ENCODE measurements at regions not wholly inside any gene's neighbourhood (a gene's known extent, or its start where the extent isn't known, plus 50 kb on each side); places are given as distances from the start of the nearest gene placed in this dataset.
"Not testable (repeated sequence)": the region's sequence is repeated elsewhere in the genome, so short reads cannot be mapped to it uniquely, and the experiment has no call there.

- DNase-seq: not testable (repeated sequence)
Measured at GRCh38 chr9:40930426-40930825, 198.1 kb downstream of the FOXD4L6 start.

GRCh38 chr9:40929488-40929845 lies 199.0 kb downstream of the FOXD4L6 start:
- DNase-seq: not testable (repeated sequence)

- no peak for DNase-seq
Measured at GRCh38 chr9:40928803-40929487, 199.5 kb downstream of the FOXD4L6 start.

- DNase-seq: no peak
Measured at GRCh38 chr9:40927851-40928802, 200.4 kb downstream of the FOXD4L6 start.

GRCh38 chr9:40927260-40927631 lies 201.2 kb downstream of the FOXD4L6 start:
- DNase-seq: no peak

GRCh38 chr9:40926404-40927259 lies 201.8 kb downstream of the FOXD4L6 start:
- DNase-seq: no peak

- no peak for DNase-seq
Measured at GRCh38 chr9:40925149-40925548, 203.3 kb downstream of the FOXD4L6 start.

GRCh38 chr9:40916399-40916783 lies 212.1 kb downstream of the FOXD4L6 start:
- DNase-seq: not testable (repeated sequence)

GRCh38 chr9:40915660-40916398 lies 212.7 kb downstream of the FOXD4L6 start:
- not testable (repeated sequence) for DNase-seq

- no peak for DNase-seq
Measured at GRCh38 chr9:40914772-40915659, 213.5 kb downstream of the FOXD4L6 start.

GRCh38 chr9:40913928-40914673 lies 214.4 kb downstream of the FOXD4L6 start:
- no peak for DNase-seq

GRCh38 chr9:40913096-40913719 lies 215.3 kb downstream of the FOXD4L6 start:
- no peak for DNase-seq

GRCh38 chr9:40912679-40913078 lies 215.8 kb downstream of the FOXD4L6 start:
- not testable (repeated sequence) for DNase-seq

GRCh38 chr9:40911647-40912046 lies 216.8 kb downstream of the FOXD4L6 start:
- DNase-seq: no peak

GRCh38 chr9:40910995-40911394 lies 217.5 kb downstream of the FOXD4L6 start:
- not testable (repeated sequence) for DNase-seq

- DNase-seq: no peak
Measured at GRCh38 chr9:40909821-40910220, 218.7 kb downstream of the FOXD4L6 start.

- not testable (repeated sequence) for DNase-seq
Measured at GRCh38 chr9:40909111-40909510, 219.4 kb downstream of the FOXD4L6 start.

- no peak for DNase-seq
Measured at GRCh38 chr9:40907657-40908624, 220.5 kb downstream of the FOXD4L6 start.

All from right lung (tissue), 2 donors.